HG03064 (cell line): ENCODE measurements at regions not wholly inside any gene's neighbourhood (a gene's known extent, or its start where the extent isn't known, plus 50 kb on each side); places are given as distances from the start of the nearest gene placed in this dataset.

ENCODE experiments used
- ATAC-seq: cut with Tn5 transposase; IDR thresholded peaks from one replicate; pipeline ENCODE4 v1.9.1; 2021; ENCODE audit warnings: low read depth; ENCODE audit not compliant: unreplicated experiment

DNA sequence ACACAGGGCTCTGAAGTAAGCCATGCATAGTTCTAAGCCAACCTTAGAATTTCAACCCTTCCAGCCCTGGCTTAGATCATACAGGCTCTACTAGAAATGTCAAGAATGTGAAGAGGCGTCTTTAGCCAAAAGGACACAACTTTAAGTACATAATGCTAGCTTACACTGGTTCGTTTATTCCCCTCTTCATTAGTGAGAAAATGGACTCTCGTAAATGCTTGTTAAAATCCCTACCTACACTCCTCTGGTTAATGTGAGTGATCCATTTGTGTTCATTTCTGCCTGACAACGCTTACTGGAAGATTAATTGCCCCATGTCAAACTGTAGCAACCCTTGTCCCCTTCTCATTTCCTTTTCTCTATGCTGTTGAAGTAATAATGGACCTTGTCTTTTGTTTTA is 149.3 kb upstream of the POU5F2 start:
- no peak for ATAC-seq

DNA sequence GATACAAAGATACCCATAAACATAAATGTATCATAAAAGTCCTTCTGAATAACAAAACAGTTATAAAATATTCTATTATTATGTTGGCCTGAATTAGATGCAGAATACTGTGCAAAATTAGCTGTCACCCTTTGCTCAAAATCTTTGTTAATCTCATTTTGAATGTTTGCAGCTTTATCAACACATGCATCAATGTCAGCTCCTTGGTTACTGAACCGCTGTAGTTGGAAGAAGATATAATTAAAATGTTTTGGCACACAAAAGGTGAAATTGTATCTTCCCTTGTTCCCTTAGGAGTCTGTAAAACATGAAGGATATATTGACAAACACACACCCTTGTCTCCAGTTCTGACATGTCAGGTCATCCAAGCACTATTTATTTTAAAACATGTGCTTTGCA is 146.3 kb upstream of the POU5F2 start:
- ATAC-seq: no peak

DNA sequence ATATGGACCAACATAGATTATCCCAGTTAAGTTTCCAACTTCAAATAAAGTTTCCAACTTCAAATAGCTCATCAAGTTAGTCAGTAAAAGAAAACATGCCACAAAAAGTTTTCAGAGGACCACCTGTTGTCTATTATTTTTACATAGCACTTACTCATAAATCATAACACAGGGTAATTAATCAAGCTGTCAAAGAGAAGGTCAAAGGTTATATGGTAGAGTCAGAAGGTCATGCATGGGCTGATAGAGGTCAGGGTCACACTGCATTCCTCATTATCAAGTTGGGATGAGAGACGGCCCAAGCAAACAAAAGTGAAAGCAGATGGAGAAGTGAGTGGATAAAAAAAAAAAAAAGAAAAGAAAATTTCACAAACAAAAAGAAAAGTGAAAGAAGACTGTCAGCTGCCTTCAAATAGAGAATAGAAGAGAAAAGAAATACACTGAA is 145.5 kb upstream of the POU5F2 start:
- ATAC-seq: no peak

DNA sequence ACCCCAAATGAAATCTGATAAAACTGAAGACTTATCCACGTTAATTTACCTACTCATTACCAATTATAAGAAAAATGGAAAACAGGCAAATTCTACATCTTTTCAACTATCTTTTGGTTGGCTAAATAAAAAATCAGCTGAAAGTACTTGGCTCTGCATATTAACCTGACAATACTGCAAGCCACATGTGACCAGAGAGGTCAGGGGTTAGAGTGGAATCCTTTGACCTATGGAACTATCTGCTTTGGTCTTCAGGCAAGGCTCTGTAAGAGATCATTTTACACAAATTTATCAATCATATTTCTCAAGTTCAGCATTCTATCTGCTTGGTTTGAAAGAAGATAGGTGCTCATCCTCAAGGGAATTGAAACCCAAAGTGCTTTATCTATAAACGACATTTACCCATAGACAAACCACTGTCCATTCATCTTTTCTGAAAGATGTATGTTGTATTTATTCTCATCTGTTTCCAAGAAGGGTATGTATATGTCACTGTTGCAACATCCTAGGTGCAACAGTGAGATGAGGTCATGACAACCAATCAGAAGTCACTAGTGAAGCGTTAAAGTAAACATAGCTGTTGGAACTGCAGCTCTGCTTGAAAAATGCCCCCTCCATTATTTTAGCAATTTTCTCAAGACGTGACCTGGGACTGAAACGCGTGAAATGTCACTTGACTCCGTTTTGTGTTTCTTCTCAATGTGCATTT is 144.9 kb upstream of the POU5F2 start:
- ATAC-seq: no peak

DNA sequence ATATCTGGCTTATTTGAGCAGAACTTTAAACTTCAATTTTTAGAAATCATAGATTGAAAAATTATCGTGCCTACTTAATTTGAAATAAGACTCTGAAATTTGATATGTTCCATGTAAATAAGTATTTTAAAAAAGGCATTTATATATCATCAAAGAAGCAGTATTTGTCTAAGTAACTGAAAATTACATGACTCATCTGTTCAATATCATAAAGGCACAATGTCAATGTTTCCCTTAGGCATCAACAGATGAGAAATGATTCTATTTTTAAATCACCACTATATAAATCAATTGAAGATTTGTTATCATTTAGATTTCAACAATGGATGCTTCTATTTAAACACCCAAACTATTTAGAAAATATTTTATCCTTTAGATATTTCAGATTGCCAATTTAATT is 142.9 kb upstream of the POU5F2 start:
- no peak for ATAC-seq

DNA sequence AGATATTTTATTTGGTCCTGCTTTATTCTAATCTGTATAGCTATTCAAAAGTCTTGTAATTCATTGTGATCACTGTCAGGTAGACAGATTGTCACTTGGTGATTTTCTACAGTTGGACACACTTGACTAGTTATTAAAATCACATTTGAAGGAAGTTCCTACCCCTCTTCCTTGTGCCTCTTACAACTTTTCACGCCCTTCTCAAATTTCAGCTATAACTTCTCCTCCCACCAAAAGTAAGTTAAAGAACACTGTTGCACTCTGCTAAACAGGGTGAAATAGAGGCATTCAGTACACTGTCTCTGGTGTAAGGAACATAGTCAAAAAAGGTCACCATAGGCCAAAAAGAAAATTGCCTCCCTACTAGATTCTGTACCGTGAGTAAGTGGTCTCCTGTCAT is 142.1 kb upstream of the POU5F2 start:
- ATAC-seq: no peak

DNA sequence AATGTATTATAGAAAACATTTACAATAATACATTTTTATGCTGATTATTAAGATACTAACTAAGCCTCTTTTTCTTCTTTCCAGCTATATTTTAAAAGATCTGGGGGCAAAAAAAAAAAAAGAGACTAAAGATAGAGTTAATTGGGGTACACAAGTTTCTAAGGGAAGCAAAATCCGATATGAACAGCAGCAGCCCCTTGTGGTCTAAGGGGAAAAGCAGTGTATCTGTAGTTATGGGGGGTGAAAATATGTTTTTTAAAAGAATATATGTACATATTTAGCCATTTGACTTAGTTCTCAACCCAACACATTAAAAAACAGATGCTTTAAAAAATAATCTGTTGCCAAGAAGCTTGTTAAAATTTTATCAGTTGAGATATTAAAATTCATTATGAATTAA is 134.3 kb upstream of the POU5F2 start:
- ATAC-seq: no peak

DNA sequence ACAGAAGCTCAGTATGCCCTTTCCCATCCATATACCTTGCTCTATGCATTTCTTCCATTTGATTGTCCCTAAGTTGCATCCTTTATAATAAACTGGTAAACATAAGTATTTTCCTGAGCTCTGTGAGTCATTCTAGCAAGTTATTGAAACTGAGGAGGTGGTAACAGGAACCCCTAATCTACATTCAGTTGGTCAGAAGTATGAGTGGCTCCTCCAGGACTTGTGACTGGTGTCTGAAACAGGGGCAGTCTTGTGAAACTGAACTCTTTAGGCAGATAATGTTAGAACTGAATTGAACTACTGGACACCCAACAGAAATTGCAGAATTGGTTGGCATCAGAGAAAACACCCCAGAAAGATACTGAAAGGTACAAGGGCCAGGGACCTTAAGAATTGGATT is 133.1 kb upstream of the POU5F2 start:
- ATAC-seq: peak; percentile 54

DNA sequence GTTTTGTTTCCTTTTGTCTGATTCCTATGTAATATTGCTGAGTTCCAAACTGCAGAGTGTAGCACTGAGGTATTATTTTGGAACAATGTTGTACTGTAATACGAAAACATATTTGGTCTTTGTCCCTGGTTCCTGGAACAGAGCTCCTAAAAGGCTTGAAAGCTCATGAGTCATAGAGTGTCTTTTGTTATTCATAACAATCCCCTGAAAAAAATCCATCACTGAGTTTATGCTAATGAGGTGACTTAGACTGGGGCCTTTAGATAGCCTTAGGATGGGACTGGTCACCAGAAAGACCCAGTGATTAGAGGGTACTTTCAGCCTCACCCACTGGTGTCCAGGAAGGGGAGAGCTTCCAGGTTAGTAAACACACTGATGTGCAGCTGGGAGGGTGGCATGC is 132.7 kb upstream of the POU5F2 start:
- ATAC-seq: peak; percentile 72

DNA sequence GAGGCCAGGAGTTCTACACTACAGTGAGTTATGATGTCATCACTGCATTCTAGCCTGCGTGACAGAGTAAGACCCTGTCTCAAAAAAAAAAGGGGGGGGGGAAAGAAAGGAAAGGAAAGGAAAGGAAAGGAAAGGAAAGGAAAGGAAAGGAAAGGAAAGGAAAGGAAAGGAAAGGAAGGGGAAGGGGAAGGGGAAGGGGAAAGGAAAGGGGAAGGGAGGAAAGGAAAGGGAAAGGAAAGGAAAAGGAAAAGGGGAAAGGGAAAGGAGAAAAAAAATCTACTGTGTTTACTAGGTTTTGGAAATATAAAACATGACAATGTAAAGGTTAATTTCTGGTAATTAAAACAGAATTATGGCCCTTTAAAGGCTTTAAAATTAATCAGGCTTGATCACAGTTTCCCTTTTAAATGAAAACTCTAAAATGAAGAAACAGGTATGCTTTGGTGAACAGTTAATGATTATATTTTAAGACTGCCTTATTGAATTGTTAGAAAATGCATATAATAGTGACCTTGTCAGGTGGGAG is 131.9 kb upstream of the POU5F2 start:
- no peak for ATAC-seq

DNA sequence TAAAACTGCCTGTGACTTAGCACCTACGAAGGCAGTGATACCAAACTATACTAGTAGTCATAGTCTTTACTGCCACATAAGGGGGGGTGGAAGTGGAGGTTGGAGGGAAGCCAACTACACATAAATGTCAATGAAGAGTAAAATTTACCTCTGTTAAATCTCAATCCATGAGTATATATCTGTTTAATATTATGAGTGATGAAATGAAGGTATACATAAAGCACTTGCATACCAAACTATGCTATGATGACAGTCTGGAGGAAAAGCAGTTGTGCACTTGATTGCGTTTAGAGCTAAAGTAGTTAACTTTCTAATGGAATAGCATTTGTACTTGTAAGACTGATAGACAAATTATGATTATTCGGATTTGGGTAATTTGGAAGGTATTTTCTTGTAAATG is 129.2 kb upstream of the POU5F2 start:
- ATAC-seq: no peak

DNA sequence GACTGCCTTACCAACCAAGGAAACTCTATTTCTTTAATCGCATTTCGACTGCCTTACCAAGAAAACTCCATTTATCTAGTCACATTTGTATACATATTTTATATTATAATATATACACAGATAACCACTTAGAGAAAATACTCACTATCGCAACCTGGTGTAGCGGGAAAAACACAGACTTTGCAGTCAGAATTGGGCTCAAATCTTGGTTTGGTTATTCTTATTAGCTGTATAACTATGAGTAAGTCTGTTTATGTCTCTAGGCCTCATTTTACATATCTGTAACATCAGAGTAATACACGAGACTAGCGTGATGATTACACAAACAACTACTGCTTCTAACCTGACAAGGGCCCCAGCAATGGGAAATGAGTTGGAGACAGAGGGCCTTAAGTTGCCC is 127.5 kb upstream of the POU5F2 start:
- ATAC-seq: no peak

DNA sequence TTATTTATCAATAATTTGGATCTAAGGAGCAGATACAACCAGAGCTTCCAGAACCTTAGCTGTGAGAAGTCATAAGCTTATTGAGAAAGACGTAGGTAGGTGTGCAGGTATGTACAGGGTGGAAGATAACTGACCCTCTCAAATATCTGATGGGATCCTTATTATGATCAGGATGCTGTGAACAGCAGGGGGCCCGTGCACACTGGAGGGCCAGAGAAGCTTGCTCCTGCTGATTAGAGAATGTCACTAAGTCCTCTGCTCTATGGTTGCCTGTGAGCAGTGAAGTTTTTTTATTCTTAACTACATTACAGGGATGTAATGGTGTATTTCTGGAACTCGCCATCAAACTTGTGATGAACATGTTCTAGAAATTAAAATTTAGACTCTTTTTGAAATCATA is 108.9 kb upstream of the POU5F2 start:
- no peak for ATAC-seq

DNA sequence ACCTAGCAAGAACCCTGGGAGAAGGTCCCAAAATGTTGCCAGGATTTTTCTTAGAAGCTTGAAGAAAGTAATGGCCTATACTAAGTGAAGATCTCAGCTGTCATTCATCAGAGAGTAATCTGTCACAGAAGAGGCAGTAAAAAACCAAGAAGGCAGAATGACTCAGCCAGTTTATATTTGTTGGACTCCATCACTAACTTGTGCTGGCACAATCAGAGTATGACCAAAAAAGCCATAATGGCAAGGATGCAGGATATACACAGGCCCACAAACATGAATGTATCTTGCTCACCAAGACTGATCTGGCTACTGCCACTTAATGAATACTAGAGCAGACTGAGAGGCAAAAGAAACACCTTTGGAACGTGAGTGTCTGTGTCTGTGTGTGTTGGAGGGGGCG is 104.0 kb upstream of the POU5F2 start:
- no peak for ATAC-seq

DNA sequence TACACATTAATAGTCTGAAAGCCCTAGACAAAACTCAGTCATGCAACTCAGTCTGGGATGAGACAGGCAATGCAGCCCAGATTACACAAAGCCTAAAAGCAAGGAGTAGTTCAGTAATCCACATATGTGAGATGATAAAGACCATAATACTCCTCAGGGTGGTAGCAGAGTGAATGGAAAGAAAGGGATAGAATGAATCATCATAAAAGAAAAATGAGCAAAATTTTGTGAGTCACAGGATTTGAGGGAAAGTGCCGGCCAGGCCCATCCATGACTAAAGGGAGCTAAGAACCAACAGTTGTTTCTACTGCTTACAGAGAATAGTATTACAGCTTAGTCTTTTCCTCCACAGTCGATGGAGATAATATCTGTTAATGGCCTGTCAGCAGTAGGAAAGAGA is 90.0 kb upstream of the POU5F2 start:
- no peak for ATAC-seq

DNA sequence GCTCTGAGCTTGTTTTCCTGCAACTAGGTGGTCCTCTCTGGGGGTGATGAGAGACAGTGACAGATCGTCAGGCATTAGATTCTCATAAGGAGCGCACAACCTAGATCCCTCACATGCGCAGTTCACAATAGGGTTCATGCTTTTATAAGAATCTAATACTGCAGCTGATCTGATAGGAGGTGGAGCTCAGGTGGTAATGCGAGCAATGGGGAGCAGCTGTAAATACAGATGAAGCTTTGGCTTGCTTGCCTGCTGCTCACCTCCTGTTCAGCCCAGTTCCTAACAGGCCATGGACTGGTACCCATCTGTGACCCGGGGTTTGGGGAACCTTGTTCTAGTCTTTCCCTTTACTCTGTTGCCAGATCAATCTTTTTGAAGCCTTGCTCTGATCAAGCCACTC is 89.5 kb upstream of the POU5F2 start:
- ATAC-seq: no peak

DNA sequence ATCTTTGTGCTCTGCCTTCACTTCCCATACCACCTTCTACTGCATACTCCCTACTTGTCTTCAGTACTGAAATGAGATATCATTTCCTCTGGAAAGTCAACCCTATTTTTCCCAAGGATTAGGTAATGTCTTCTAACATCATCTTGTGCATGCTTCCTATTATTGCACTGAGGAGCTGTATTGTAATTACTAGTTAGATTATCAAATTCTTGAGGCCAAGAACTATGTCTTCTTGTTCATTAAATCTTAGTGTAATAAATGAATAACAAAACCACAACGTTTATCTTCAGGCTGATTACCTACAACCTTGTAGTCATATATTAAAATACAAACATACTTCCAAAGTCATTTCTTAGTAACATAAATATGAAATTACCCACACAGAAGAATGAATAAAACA is 87.9 kb upstream of the POU5F2 start:
- no peak for ATAC-seq

DNA sequence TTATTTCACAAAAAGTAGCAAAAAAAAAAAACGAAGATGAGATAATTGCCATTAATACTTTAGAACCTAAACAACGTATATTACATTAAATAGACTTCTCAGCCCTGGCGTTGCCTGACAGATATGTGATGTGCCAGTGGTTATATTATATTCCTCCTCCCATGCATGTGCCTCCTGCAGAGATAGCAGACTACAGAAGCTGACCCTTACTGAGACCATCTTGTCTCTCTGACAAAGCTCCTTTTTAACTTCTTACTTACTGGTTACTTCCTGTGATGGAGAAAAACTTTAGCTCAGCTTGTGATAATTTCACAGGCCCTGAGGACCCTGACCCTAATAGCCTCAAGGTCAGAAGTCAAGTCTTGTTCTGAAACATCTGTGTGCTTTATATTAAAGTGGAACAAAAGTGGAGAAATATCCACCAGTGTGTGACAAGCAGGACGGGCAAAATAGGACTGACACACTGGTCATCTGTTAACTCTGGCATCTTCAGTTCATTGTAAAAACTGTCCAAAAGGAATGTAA is 80.6 kb upstream of the POU5F2 start:
- no peak for ATAC-seq

DNA sequence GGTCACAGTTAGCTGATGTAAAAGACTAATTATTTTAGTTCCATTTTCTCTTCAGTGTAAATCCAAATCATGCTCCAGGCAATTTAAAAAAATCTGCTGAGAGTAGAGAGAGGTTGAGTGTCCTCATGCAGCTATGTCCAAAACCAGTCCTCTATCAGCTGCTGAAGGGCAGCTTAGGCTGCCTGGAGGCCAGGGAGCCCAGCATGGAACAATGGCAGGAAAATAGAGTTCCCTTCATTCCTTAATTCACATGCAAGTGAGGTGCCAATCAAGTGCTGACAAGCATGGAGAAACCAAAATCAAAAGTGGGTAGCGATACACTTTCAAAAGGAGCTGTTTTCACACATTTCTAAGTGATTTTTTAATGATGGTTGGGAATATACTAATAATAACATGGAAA is 78.3 kb upstream of the POU5F2 start:
- no peak for ATAC-seq

DNA sequence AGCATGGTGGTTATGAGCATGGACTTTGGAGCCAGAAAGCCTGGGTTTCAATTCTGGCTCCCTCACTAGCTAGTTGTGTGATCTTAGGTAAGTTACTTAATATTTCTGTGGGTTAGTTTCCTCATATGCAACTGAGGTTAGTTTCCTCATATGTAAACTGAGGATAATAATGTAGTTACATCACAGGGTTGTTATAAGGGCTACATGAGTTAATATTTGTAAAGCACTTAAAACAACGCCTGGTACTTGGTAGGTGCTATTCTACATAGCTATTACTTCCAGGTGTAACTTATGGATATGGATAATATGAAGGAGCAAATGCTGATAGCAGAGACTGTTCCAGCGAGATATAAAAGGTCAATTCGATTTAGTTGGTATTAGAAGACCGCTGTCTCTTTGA is 69.4 kb upstream of the POU5F2 start:
- no peak for ATAC-seq

DNA sequence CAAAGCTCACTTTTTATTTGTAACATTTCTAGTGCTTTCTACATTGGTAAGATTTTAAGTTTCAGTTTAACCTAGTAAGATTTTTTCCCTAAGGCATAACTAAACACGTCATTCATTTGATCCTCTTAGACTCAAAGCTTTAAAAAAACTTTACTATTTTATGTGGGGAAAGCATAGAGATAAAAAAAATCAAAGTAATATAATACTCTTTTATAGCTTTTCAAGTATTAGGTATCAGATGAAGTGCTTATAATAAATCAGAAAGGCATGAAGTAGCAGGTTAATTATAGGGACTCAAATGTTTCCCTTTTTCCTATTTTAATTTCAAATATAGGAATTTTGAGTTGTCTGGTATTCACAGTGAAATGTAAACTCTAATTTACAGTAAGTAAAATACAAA is 68.0 kb upstream of the POU5F2 start:
- no peak for ATAC-seq

DNA sequence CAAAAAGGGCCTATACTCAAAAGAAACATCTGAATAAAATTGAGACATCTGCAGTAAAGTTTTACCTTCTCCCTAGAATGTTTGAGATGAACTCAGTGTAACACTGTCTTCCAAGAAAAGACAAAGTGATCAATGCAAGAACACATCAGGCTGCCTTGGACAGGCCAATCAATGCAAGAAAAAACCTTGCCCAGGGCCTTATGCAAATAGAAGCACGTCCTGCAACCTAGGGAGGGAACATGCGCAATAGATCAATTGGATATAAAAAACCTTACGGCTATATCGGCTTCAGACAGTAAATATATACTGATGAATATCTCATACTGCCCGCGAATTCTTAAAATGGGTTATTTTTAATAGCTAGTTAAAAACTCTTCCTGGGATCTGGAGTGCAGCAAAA is 66.4 kb upstream of the POU5F2 start:
- ATAC-seq: no peak
